Tibial nerve (tissue), 4 donors: ENCODE measurements at regions not wholly inside any gene's neighbourhood (a gene's known extent, or its start where the extent isn't known, plus 50 kb on each side); places are given as distances from the start of the nearest gene placed in this dataset.

ENCODE experiments used
- CTCF ChIP-seq, 5 experiments: fragments of 200-600 bp in 3 of 5; fragments of 450-650 bp in 2 of 5; sonication (generic) in 3 of 5; IDR thresholded peaks; one replicate each; pipeline ENCODE4 v1.5.1; 2016 to 2019; ENCODE audit warnings: antibody characterized with exemption in 5 of 5, mild to moderate bottlenecking in 3 of 5, moderate library complexity in 2 of 5
- EP300 ChIP-seq, 2 donors: sonication (generic); formaldehyde crosslinking; IDR thresholded peaks; one replicate each; pipeline ENCODE4 v1.6.1; 2017; ENCODE audit warnings: antibody characterized with exemption in 2 of 2, mild to moderate bottlenecking in 1 of 2
- POLR2A ChIP-seq, 2 donors: fragments of 450-650 bp; IDR thresholded peaks; one replicate each; pipeline ENCODE4 v1.6.1; 2017; ENCODE audit warnings: antibody characterized with exemption in 2 of 2, mild to moderate bottlenecking in 2 of 2, moderate library complexity in 2 of 2

- TF ChIP-seq CTCF (IDR thresholded peaks at IDR 0.05) (no peak), POLR2A (IDR thresholded peaks at IDR 0.05) (no peak), EP300 (IDR thresholded peaks at IDR 0.05) (no peak)
These were observed 194.9 kb downstream of the SLC7A11 start for GRCh38 chr4:138047290-138047689.
